Mesenchymal stem cell (in vitro differentiated cells and primary cell): ENCODE measurements at regions not wholly inside any gene's neighbourhood (a gene's known extent, or its start where the extent isn't known, plus 50 kb on each side); places are given as distances from the start of the nearest gene placed in this dataset.
A peak's percentile ranks its signal among the peaks of the same experiment; 100 is the strongest.

ENCODE experiments used
- DNase-seq: peaks from one replicate; pipeline ENCODE4 v3.0.0-alpha.2; 2013
- H2AFZ ChIP-seq: one replicate; pipeline ENCODE4 v1.6.1; 2013; ENCODE audit warnings: low read depth, mild to moderate bottlenecking, control low read depth, inconsistent platforms, low read length, moderate library complexity
- H2AK5ac ChIP-seq: 2 replicates; pipeline ENCODE4 v1.6.1; 2013; ENCODE audit warnings: low read length, moderate library complexity, mild to moderate bottlenecking, inconsistent platforms; ENCODE audit not compliant: severe bottlenecking
- H2BK120ac ChIP-seq: one replicate; pipeline ENCODE4 v1.6.1; 2013; ENCODE audit warnings: low read depth, mild to moderate bottlenecking, inconsistent platforms, low read length, moderate library complexity
- H2BK12ac ChIP-seq, 2 experiments: one replicate each; pipeline ENCODE4 v1.6.1; 2013; ENCODE audit warnings: inconsistent platforms in 2 of 2, low read length in 2 of 2, mild to moderate bottlenecking in 2 of 2, moderate library complexity in 2 of 2, control low read depth in 1 of 2
- H2BK15ac ChIP-seq: one replicate; pipeline ENCODE4 v1.6.1; 2013; ENCODE audit warnings: mild to moderate bottlenecking, low read depth, inconsistent platforms; ENCODE audit not compliant: poor library complexity, severe bottlenecking
- H2BK5ac ChIP-seq: 2 replicates; pipeline ENCODE4 v1.6.1; 2013; ENCODE audit warnings: low read depth, mild to moderate bottlenecking, low read length, control low read depth, inconsistent platforms; ENCODE audit not compliant: poor library complexity, severe bottlenecking
- H3K14ac ChIP-seq, 2 experiments: one replicate each; pipeline ENCODE4 v1.6.1; 2013; ENCODE audit warnings: inconsistent platforms in 2 of 2, low read length in 2 of 2, control low read depth in 1 of 2, mild to moderate bottlenecking in 1 of 2, moderate library complexity in 1 of 2
- H3K18ac ChIP-seq, 2 experiments: one replicate each; pipeline ENCODE4 v1.6.1; 2013; ENCODE audit warnings: inconsistent platforms in 2 of 2, low read length in 2 of 2, control low read depth in 1 of 2, low read depth in 1 of 2, mild to moderate bottlenecking in 1 of 2
- H3K23ac ChIP-seq, 2 experiments: one replicate each; pipeline ENCODE4 v1.6.1; 2013; ENCODE audit warnings: inconsistent platforms in 2 of 2, low read length in 2 of 2, mild to moderate bottlenecking in 2 of 2, moderate library complexity in 2 of 2, control low read depth in 1 of 2
- H3K27ac ChIP-seq: 2 replicates; pipeline ENCODE4 v1.5.1; 2013; ENCODE audit warnings: mild to moderate bottlenecking, moderate library complexity, low read length, control low read depth, inconsistent platforms; ENCODE audit not compliant: poor library complexity, severe bottlenecking
- H3K27me3 ChIP-seq, 2 experiments: 2 replicates each; pipeline versions ENCODE4 v1.6.1 to v1.7.0; 2013; ENCODE audit warnings: low read length in 2 of 2, mild to moderate bottlenecking in 2 of 2, moderate library complexity in 2 of 2, control low read depth in 1 of 2, inconsistent platforms in 1 of 2; ENCODE audit not compliant: control insufficient read depth in 1 of 2, insufficient read depth in 1 of 2
- H3K36me3 ChIP-seq, 2 experiments: 2 replicates each; pipeline versions ENCODE4 v1.6.1 to v1.7.0; 2013; ENCODE audit warnings: low read length in 2 of 2, control low read depth in 1 of 2, inconsistent platforms in 1 of 2, low read depth in 1 of 2, mild to moderate bottlenecking in 1 of 2; ENCODE audit not compliant: insufficient read depth in 2 of 2, control insufficient read depth in 1 of 2
- H3K4ac ChIP-seq, 2 experiments: one replicate each; pipeline ENCODE4 v1.6.1; 2013; ENCODE audit warnings: inconsistent platforms in 2 of 2, low read length in 2 of 2, mild to moderate bottlenecking in 2 of 2, moderate library complexity in 2 of 2, control low read depth in 1 of 2, low read depth in 1 of 2
- H3K4me1 ChIP-seq: 2 replicates; pipeline ENCODE4 v1.6.1; 2013; ENCODE audit warnings: low read depth, low read length, control low read depth; ENCODE audit not compliant: control insufficient read depth, insufficient read depth
- H3K4me2 ChIP-seq: 2 replicates; pipeline ENCODE4 v1.6.1; 2013; ENCODE audit warnings: low read length, mild to moderate bottlenecking, inconsistent platforms; ENCODE audit not compliant: poor library complexity, severe bottlenecking
- H3K4me3 ChIP-seq, 2 experiments: 2 replicates each; pipeline versions ENCODE4 v1.5.1 to v1.7.0; 2013; ENCODE audit warnings: low read length in 2 of 2, mild to moderate bottlenecking in 2 of 2, control low read depth in 1 of 2, low read depth in 1 of 2; ENCODE audit not compliant: insufficient read depth in 1 of 2
- H3K79me1 ChIP-seq: replicated peaks from 2 replicates; pipeline ENCODE4 v1.6.1; 2013; ENCODE audit warnings: mild to moderate bottlenecking, control low read depth, low read length, inconsistent platforms; ENCODE audit not compliant: poor library complexity, severe bottlenecking
- H3K9ac ChIP-seq: 2 replicates; pipeline ENCODE4 v1.7.0; 2013; ENCODE audit warnings: mild to moderate bottlenecking, low read length, moderate library complexity
- H3K9me3 ChIP-seq: 2 replicates; pipeline ENCODE4 v1.7.0; 2013; ENCODE audit warnings: mild to moderate bottlenecking, low read length; ENCODE audit not compliant: control insufficient read depth
- H4K8ac ChIP-seq: one replicate; pipeline ENCODE4 v1.6.1; 2013; ENCODE audit warnings: inconsistent platforms, mild to moderate bottlenecking, low read length, moderate library complexity
- H4K91ac ChIP-seq: one replicate; pipeline ENCODE4 v1.6.1; 2013; ENCODE audit warnings: mild to moderate bottlenecking, low read length, inconsistent platforms
- WGBS: methylation state at CpG from one replicate; pipeline ENCODE4 v1.1.7; 2013; ENCODE audit warnings: mixed read lengths; 5-methylcytosine and 5-hydroxymethylcytosine counted together

GRCh38 chr7:33836797-33837355 is 68.5 kb upstream of the BMPER start:
- Histone ChIP-seq H3K9me3 (peaks cover 3% of the 10 kb centered on the region), H3K27me3 (peaks cover 0 to 4% of the 10 kb centered on the region in 2 experiments), H3K4me2 (no peak overlapping the region), H2AFZ (no peak overlapping the region), H3K4me1 (no peaks in the 10 kb centered on the region), H3K18ac (no peak overlapping the region), H2BK12ac (no peak overlapping the region), H3K36me3 (no peaks in the 10 kb centered on the region), H4K91ac (no peak overlapping the region), H3K23ac (no peak overlapping the region), H4K8ac (no peak overlapping the region), H3K4ac (no peak overlapping the region), H2AK5ac (no peak overlapping the region), H2BK120ac (no peak overlapping the region), H2BK15ac (peak overlapping the region; percentile 30), H3K9ac (no peak overlapping the region), H3K27ac (no peak overlapping the region), H3K14ac (no peak overlapping the region), H3K4me3 (no peak overlapping the region), H2BK5ac (no peak overlapping the region), H3K79me1 (no peaks in the 10 kb centered on the region)
- WGBS = 81% methylated on average over 8 of the region's 8 CpGs
- no peak for DNase-seq

- Histone ChIP-seq H3K23ac (no peak overlapping the region), H4K91ac (peak overlapping the region; percentile 6), H2AFZ (no peak overlapping the region), H3K4me2 (no peak overlapping the region), H3K18ac (no peak overlapping the region), H2BK120ac (no peak overlapping the region), H3K36me3 (no peaks in the 10 kb centered on the region), H2BK5ac (no peak overlapping the region), H4K8ac (no peak overlapping the region), H3K27ac (no peak overlapping the region), H3K9ac (no peak overlapping the region), H2AK5ac (no peak overlapping the region), H3K4me3 (no peak overlapping the region), H3K9me3 (peaks cover 3% of the 10 kb centered on the region), H3K4me1 (no peaks in the 10 kb centered on the region), H3K4ac (no peak overlapping the region), H2BK15ac (peak overlapping the region; percentile 30), H3K27me3 (no peaks in the 10 kb centered on the region), H3K79me1 (no peaks in the 10 kb centered on the region), H3K14ac (peak overlapping the region in 1 of 2 experiments; percentile 51), H2BK12ac (no peak overlapping the region)
- peak; percentile 23 for DNase-seq
- 31% methylated on average over 14 of the region's 14 CpGs for WGBS
Observed at GRCh38 chr7:33837356-33837851, 67.9 kb upstream of the BMPER start.

GRCh38 chr7:33841031-33841430 is 64.3 kb upstream of the BMPER start:
- Histone ChIP-seq H3K4me3 (no peak overlapping the region), H3K9me3 (peaks cover 3% of the 10 kb centered on the region)

GRCh38 chr7:33841705-33842129 is 63.6 kb upstream of the BMPER start:
- no peak overlapping the region for H2BK120ac ChIP-seq
- H3K79me1 ChIP-seq = no peaks in the 10 kb centered on the region
- H2AFZ ChIP-seq = no peak overlapping the region
- no peak overlapping the region for H2BK12ac ChIP-seq
- no peak overlapping the region for H3K9ac ChIP-seq
- no peak overlapping the region for H3K4ac ChIP-seq
- WGBS = 36% methylated on average over 2 of the region's 3 CpGs
- H3K14ac ChIP-seq = no peak overlapping the region
- H2BK5ac ChIP-seq = no peak overlapping the region
- H3K27me3 ChIP-seq = peaks cover 0 to 3% of the 10 kb centered on the region in 2 experiments
- H2BK15ac ChIP-seq = no peak overlapping the region
- H3K36me3 ChIP-seq = no peaks in the 10 kb centered on the region
- H3K18ac ChIP-seq = no peak overlapping the region
- H4K8ac ChIP-seq = no peak overlapping the region
- H3K9me3 ChIP-seq = peaks cover 2% of the 10 kb centered on the region
- H4K91ac ChIP-seq = no peak overlapping the region
- H3K4me1 ChIP-seq = peaks cover 2% of the 10 kb centered on the region
- H3K23ac ChIP-seq = no peak overlapping the region
- no peak overlapping the region for H3K4me2 ChIP-seq
- no peak overlapping the region for H3K4me3 ChIP-seq
- no peak overlapping the region for H3K27ac ChIP-seq
- no peak overlapping the region for H2AK5ac ChIP-seq
- DNase-seq = peak; percentile 70

More at GRCh38 chr7:33841031-33841430, 64.3 kb upstream of the BMPER start:
- Histone ChIP-seq H3K4me2 (no peak overlapping the region), H3K18ac (no peak overlapping the region), H3K14ac (no peak overlapping the region), H3K9ac (no peak overlapping the region), H4K91ac (no peak overlapping the region), H3K79me1 (no peaks in the 10 kb centered on the region), H3K27ac (no peak overlapping the region), H3K23ac (no peak overlapping the region), H3K4ac (peak overlapping the region in 1 of 2 experiments; percentile 24), H3K27me3 (peaks cover 0 to 3% of the 10 kb centered on the region in 2 experiments), H3K36me3 (no peaks in the 10 kb centered on the region), H2BK5ac (no peak overlapping the region), H2BK12ac (no peak overlapping the region), H2AK5ac (no peak overlapping the region), H2BK120ac (no peak overlapping the region), H2AFZ (no peak overlapping the region), H4K8ac (no peak overlapping the region), H2BK15ac (no peak overlapping the region), H3K4me1 (peaks cover 2% of the 10 kb centered on the region)
- WGBS = 60% methylated on average over 1 of the region's 1 CpG
- no peak for DNase-seq
